DND-41 (cell line): ENCODE measurements at regions not wholly inside any gene's neighbourhood (a gene's known extent, or its start where the extent isn't known, plus 50 kb on each side); places are given as distances from the start of the nearest gene placed in this dataset.
A peak's percentile ranks its signal among the peaks of the same experiment; 100 is the strongest.

ENCODE experiments used
- ATAC-seq: fragments of 200-7000 bp; cut with Tn5 transposase; 3 replicates; pipeline ENCODE4 v1.9.1; 2021; ENCODE audit warnings: low read depth; ENCODE audit not compliant: insufficient read depth
- DNase-seq: peaks from one replicate; pipeline ENCODE4 v3.0.0-alpha.2; 2020
- H2AFZ ChIP-seq: 2 replicates; pipeline ENCODE4 v1.6.0; 2012; ENCODE audit warnings: low read depth, low read length
- H3K27ac ChIP-seq: 2 replicates; pipeline ENCODE4 v1.5.1; 2012; ENCODE audit warnings: low read length, inconsistent platforms
- H3K27me3 ChIP-seq: fragments of 200-600 bp; sonication (generic); 2 replicates; pipeline ENCODE4 v1.6.0; 2012; ENCODE audit warnings: low read length, mild to moderate bottlenecking, inconsistent platforms; ENCODE audit not compliant: insufficient read depth, poor library complexity
- H3K36me3 ChIP-seq: 2 replicates; pipeline ENCODE4 v1.5.1; 2012; ENCODE audit warnings: low read length, inconsistent platforms; ENCODE audit not compliant: insufficient read depth
- H3K4me1 ChIP-seq: 2 replicates; pipeline ENCODE4 v1.5.1; 2012; ENCODE audit warnings: mild to moderate bottlenecking, low read length; ENCODE audit not compliant: insufficient read depth
- H3K4me2 ChIP-seq: 2 replicates; pipeline ENCODE4 v1.6.0; 2012; ENCODE audit warnings: mild to moderate bottlenecking, moderate library complexity, low read length, inconsistent platforms; ENCODE audit not compliant: insufficient read depth
- H3K4me3 ChIP-seq, 2 experiments: fragments of 200-600 bp in 1 of 2; shearing (Covaris generic) in 1 of 2; 2 replicates each; pipeline ENCODE4 v1.5.1; 2012 to 2016; ENCODE audit warnings: inconsistent platforms in 2 of 2, low read length in 2 of 2, mild to moderate bottlenecking in 2 of 2, low read depth in 1 of 2, moderate library complexity in 1 of 2
- H3K79me2 ChIP-seq: 2 replicates; pipeline ENCODE4 v1.6.0; 2012; ENCODE audit warnings: low read length, inconsistent platforms; ENCODE audit not compliant: insufficient read depth
- H3K9ac ChIP-seq: 2 replicates; pipeline ENCODE4 v1.6.0; 2012; ENCODE audit warnings: low read depth, mild to moderate bottlenecking, inconsistent platforms, low read length, moderate library complexity
- H3K9me3 ChIP-seq: 2 replicates; pipeline ENCODE4 v1.5.1; 2012; ENCODE audit warnings: low read length, moderate library complexity, mild to moderate bottlenecking, inconsistent platforms; ENCODE audit not compliant: insufficient read depth, severe bottlenecking
- H4K20me1 ChIP-seq: 2 replicates; pipeline ENCODE4 v1.6.0; 2012; ENCODE audit warnings: low read length; ENCODE audit not compliant: insufficient read depth
- CTCF ChIP-seq: IDR thresholded peaks from 2 replicates; pipeline ENCODE4 v1.5.1; 2012; ENCODE audit warnings: borderline replicate concordance, low read length, moderate library complexity, mild to moderate bottlenecking; ENCODE audit not compliant: poor library complexity, severe bottlenecking; ENCODE audit errors: extremely low read depth
- EZH2 ChIP-seq: IDR thresholded peaks from 3 replicates; pipeline ENCODE4 v1.6.1; 2012; ENCODE audit warnings: borderline replicate concordance, low read depth, mild to moderate bottlenecking, moderate library complexity, low read length, inconsistent platforms; ENCODE audit not compliant: severe bottlenecking

- TF ChIP-seq CTCF = no peak
- H3K4me1 ChIP-seq = peaks cover 18% of the 10 kb centered on the region
- H3K4me3 ChIP-seq = no peak overlapping the region
- H3K9me3 ChIP-seq = no peaks in the 10 kb centered on the region
- no peaks in the 10 kb centered on the region for H4K20me1 ChIP-seq
- no peaks in the 10 kb centered on the region for H3K79me2 ChIP-seq
- H3K36me3 ChIP-seq = no peaks in the 10 kb centered on the region
- no peaks in the 10 kb centered on the region for H3K27me3 ChIP-seq
- ATAC-seq (no peak), DNase-seq (peak; percentile 4)
- no peak overlapping the region for H3K4me2 ChIP-seq
- H2AFZ ChIP-seq = no peak overlapping the region
- no peak overlapping the region for H3K27ac ChIP-seq
- H3K9ac ChIP-seq = no peak overlapping the region
Observed at GRCh38 chr11:134581966-134582769, 170.1 kb upstream of the B3GAT1 start.

DNA sequence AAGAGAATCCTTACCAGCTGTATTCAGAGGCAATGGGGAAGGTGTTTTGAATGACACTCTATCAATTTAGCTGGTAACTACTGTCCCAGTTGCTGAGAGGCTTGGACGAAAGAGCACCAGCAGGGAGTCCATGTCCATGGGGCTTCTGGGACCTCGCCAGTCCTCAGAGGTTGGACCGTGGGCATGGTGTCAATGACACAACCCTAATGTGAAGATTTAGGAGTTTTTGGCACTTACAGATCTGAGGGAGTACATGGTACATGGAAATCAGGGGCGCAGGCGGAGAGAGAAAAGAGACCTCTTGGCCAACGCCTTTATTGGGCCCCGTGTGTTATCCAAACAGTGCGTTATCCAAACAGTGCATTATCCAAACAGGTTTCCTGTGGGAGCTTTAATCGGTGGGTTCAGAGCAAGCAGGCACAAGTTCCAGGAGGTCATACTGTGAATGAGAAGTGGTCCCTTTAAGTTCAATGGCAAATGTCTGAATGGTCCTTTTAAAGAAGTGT lies 169.1 kb upstream of the B3GAT1 start:
- peaks cover 18% of the 10 kb centered on the region for H3K4me1 ChIP-seq
- no peak overlapping the region for H3K27ac ChIP-seq
- H2AFZ ChIP-seq = no peak overlapping the region
- DNase-seq = no peak
- H3K36me3 ChIP-seq = no peaks in the 10 kb centered on the region
- no peak for ATAC-seq
- H3K4me3 ChIP-seq = no peak overlapping the region
- no peaks in the 10 kb centered on the region for H3K9me3 ChIP-seq
- H3K79me2 ChIP-seq = no peaks in the 10 kb centered on the region
- no peaks in the 10 kb centered on the region for H4K20me1 ChIP-seq
- H3K9ac ChIP-seq = no peak overlapping the region
- no peak overlapping the region for H3K4me2 ChIP-seq
- TF ChIP-seq EZH2 (no peak), CTCF (no peak)
- no peaks in the 10 kb centered on the region for H3K27me3 ChIP-seq

GRCh38 chr11:134580610-134580975 lies 168.6 kb upstream of the B3GAT1 start:
- Histone ChIP-seq H3K36me3 (no peaks in the 10 kb centered on the region), H4K20me1 (no peaks in the 10 kb centered on the region), H2AFZ (no peak overlapping the region), H3K4me1 (peaks cover 18% of the 10 kb centered on the region), H3K4me2 (no peak overlapping the region), H3K27ac (no peak overlapping the region), H3K9me3 (no peaks in the 10 kb centered on the region), H3K27me3 (no peaks in the 10 kb centered on the region), H3K79me2 (no peaks in the 10 kb centered on the region), H3K4me3 (no peak overlapping the region), H3K9ac (no peak overlapping the region)
- TF ChIP-seq CTCF (no peak), EZH2 (no peak)
- no peak for ATAC-seq
- DNase-seq = peak; percentile 3
